PC-9 (cell line): ENCODE measurements at regions not wholly inside any gene's neighbourhood (a gene's known extent, or its start where the extent isn't known, plus 50 kb on each side); places are given as distances from the start of the nearest gene placed in this dataset.

ENCODE experiments used
- CTCF ChIP-seq: fragments of 200-600 bp; sonication (generic); conservative IDR thresholded peaks from 2 replicates; pipeline ENCODE4 v1.6.1; 2017; ENCODE audit warnings: mixed run types, antibody characterized with exemption, mild to moderate bottlenecking, moderate library complexity
- EZH2 ChIP-seq: fragments of 200-600 bp; sonication (generic); IDR thresholded peaks from 2 replicates; pipeline ENCODE4 v1.8.0; 2017; ENCODE audit warnings: antibody characterized with exemption, low read depth

- TF ChIP-seq CTCF, result no peak
- no peak for TF ChIP-seq EZH2
These were observed 570.9 kb downstream of the CDH26 start for GRCh38 chr20:60529149-60529548.
